Nephron (organoid): ENCODE measurements at regions not wholly inside any gene's neighbourhood (a gene's known extent, or its start where the extent isn't known, plus 50 kb on each side); places are given as distances from the start of the nearest gene placed in this dataset.

Experiments
- H3K27ac Mint-ChIP-seq, 3 experiments: 2 replicates each; pipeline ENCODE4 v1.8.0; 2020; ENCODE audit warnings: mixed read lengths in 3 of 3, mild to moderate bottlenecking in 2 of 3, moderate library complexity in 1 of 3
- H3K27me3 Mint-ChIP-seq: 2 replicates; pipeline ENCODE4 v1.8.0; 2021; ENCODE audit warnings: low read depth, mild to moderate bottlenecking, moderate library complexity, mixed read lengths
- H3K36me3 Mint-ChIP-seq: 2 replicates; pipeline ENCODE4 v1.8.0; 2020; ENCODE audit warnings: low read depth, mixed read lengths
- H3K4me1 Mint-ChIP-seq: 2 replicates; pipeline ENCODE4 v1.8.0; 2020; ENCODE audit warnings: mixed read lengths
- H3K4me3 Mint-ChIP-seq, 3 experiments: 2 replicates each; pipeline ENCODE4 v1.8.0; 2020; ENCODE audit warnings: mild to moderate bottlenecking in 3 of 3, mixed read lengths in 3 of 3, moderate library complexity in 2 of 3
- H3K9me3 Mint-ChIP-seq: 2 replicates; pipeline ENCODE4 v1.8.0; 2020; ENCODE audit warnings: mixed read lengths
- CTCF ChIP-seq, 3 experiments: fragments of 200-600 bp; sonication (generic); IDR thresholded peaks; one replicate each; pipeline ENCODE4 v1.5.0; 2021; ENCODE audit warnings: antibody characterized with exemption in 3 of 3; ENCODE audit not compliant: unreplicated experiment in 3 of 3

- H3K9me3 Mint-ChIP-seq, result peaks cover 11% of the 10 kb centered on the region
- no peaks in the 10 kb centered on the region for H3K36me3 Mint-ChIP-seq
- no peak overlapping the region for H3K4me3 Mint-ChIP-seq
- no peak overlapping the region for H3K27ac Mint-ChIP-seq
- H3K27me3 Mint-ChIP-seq, result peaks cover 23% of the 10 kb centered on the region
- H3K4me1 Mint-ChIP-seq, result no peaks in the 10 kb centered on the region
- no peak for TF ChIP-seq CTCF (IDR thresholded peaks at IDR 0.05; ENCODE audit: unreplicated experiment in 3 of 3)
Observed at GRCh38 chr3:43198301-43198700, 88.0 kb upstream of the SNRK start.

GRCh38 chr3:43197181-43197580 lies 89.2 kb upstream of the SNRK start:
- no peaks in the 10 kb centered on the region for H3K4me1 Mint-ChIP-seq
- H3K9me3 Mint-ChIP-seq, result peaks cover 11% of the 10 kb centered on the region
- TF ChIP-seq CTCF (IDR thresholded peaks at IDR 0.05; ENCODE audit: unreplicated experiment in 3 of 3), result no peak
- peaks cover 23% of the 10 kb centered on the region for H3K27me3 Mint-ChIP-seq
- no peaks in the 10 kb centered on the region for H3K36me3 Mint-ChIP-seq
- no peak overlapping the region for H3K27ac Mint-ChIP-seq
- no peak overlapping the region for H3K4me3 Mint-ChIP-seq

- H3K27me3 Mint-ChIP-seq, result peaks cover 23% of the 10 kb centered on the region
- no peaks in the 10 kb centered on the region for H3K36me3 Mint-ChIP-seq
- H3K27ac Mint-ChIP-seq, result no peak overlapping the region
- TF ChIP-seq CTCF (IDR thresholded peaks at IDR 0.05; ENCODE audit: unreplicated experiment in 3 of 3), result no peak
- H3K4me3 Mint-ChIP-seq, result no peak overlapping the region
- H3K4me1 Mint-ChIP-seq, result no peaks in the 10 kb centered on the region
- peaks cover 11% of the 10 kb centered on the region for H3K9me3 Mint-ChIP-seq
Observed at GRCh38 chr3:43196721-43197120, 89.6 kb upstream of the SNRK start.

GRCh38 chr3:43195115-43195498 lies 89.2 kb upstream of the POMGNT2 start:
- no peak overlapping the region for H3K4me3 Mint-ChIP-seq
- no peak overlapping the region for H3K27ac Mint-ChIP-seq
- no peaks in the 10 kb centered on the region for H3K36me3 Mint-ChIP-seq
- no peak for TF ChIP-seq CTCF (IDR thresholded peaks at IDR 0.05; ENCODE audit: unreplicated experiment in 3 of 3)
- peaks cover 8% of the 10 kb centered on the region for H3K4me1 Mint-ChIP-seq
- H3K9me3 Mint-ChIP-seq, result peaks cover 8% of the 10 kb centered on the region
- H3K27me3 Mint-ChIP-seq, result peaks cover 23% of the 10 kb centered on the region

GRCh38 chr3:43194490-43195114 lies 88.7 kb upstream of the POMGNT2 start:
- Mint-ChIP-seq H3K9me3 (peaks cover 6% of the 10 kb centered on the region), H3K27me3 (peaks cover 23% of the 10 kb centered on the region), H3K4me3 (no peak overlapping the region)

More at GRCh38 chr3:43194490-43195114, 88.7 kb upstream of the POMGNT2 start:
- no peaks in the 10 kb centered on the region for H3K36me3 Mint-ChIP-seq
- H3K4me1 Mint-ChIP-seq, result peaks cover 8% of the 10 kb centered on the region
- no peak overlapping the region for H3K27ac Mint-ChIP-seq
- TF ChIP-seq CTCF (IDR thresholded peaks at IDR 0.05; ENCODE audit: unreplicated experiment in 3 of 3), result no peak
